ENCODE measurements at regions not wholly inside any gene's neighbourhood (a gene's known extent, or its start where the extent isn't known, plus 50 kb on each side); places are given as distances from the start of the nearest gene placed in this dataset. TPM values are rescaled to one million over a fixed set of nuclear protein-coding genes. Genes with fewer than 3 reads are reported as not detected.

DNA sequence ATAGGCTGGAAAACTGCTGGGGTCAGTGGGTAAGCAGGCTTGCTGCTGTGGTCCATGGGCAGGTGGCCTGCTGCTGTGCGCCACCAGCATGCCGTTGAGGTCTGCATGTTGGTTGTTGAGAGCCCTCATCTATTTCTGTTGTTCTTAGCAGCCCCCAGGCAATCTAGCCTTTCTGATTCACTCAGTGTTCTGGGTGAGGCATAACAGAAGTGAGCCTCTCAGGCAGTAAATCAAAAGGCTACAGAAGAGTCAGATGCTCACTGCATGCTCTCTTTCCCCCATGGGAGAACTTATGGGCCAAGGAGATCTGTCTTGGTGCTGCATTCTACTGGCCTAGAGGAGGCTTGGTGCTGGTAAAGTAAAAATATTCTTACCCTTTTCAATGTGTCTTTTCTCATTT is 67.8 kb upstream of the ATP10A start:
- Histone ChIP-seq H3K27me3 (ENCODE audit: control insufficient read depth in 3 of 3, insufficient read depth in 3 of 3, low read length in 2 of 3) (no peaks in the 10 kb centered on the region), H3K9ac (ENCODE audit: insufficient read depth in 1 of 2, low read length in 2 of 2) (no peak overlapping the region), H3K27ac (ENCODE audit: low read depth in 1 of 2, low read length in 1 of 2) (no peak overlapping the region), H3K36me3 (ENCODE audit: control insufficient read depth in 4 of 4, insufficient read depth in 4 of 4, low read length in 4 of 4) (no peaks in the 10 kb centered on the region), H3K4me1 (ENCODE audit: control insufficient read depth in 5 of 5, insufficient read depth in 5 of 5, low read length in 5 of 5) (peaks cover 0 to 3% (median 0%) of the 10 kb centered on the region in 5 donors), H3K9me3 (ENCODE audit: control insufficient read depth in 4 of 4, insufficient read depth in 3 of 4, low read length in 3 of 4) (peaks cover 0 to 3% (median 0%) of the 10 kb centered on the region in 4 donors), H3K4me3 (no peak overlapping the region)
- TF ChIP-seq, protein P1, sequence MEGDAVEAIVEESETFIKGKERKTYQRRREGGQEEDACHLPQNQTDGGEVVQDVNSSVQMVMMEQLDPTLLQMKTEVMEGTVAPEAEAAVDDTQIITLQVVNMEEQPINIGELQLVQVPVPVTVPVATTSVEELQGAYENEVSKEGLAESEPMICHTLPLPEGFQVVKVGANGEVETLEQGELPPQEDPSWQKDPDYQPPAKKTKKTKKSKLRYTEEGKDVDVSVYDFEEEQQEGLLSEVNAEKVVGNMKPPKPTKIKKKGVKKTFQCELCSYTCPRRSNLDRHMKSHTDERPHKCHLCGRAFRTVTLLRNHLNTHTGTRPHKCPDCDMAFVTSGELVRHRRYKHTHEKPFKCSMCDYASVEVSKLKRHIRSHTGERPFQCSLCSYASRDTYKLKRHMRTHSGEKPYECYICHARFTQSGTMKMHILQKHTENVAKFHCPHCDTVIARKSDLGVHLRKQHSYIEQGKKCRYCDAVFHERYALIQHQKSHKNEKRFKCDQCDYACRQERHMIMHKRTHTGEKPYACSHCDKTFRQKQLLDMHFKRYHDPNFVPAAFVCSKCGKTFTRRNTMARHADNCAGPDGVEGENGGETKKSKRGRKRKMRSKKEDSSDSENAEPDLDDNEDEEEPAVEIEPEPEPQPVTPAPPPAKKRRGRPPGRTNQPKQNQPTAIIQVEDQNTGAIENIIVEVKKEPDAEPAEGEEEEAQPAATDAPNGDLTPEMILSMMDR (IDR thresholded peaks at IDR 0.05; ENCODE audit: control extremely low read depth, extremely low read depth), result no peak
- no peak for DNase-seq
- no peak for ATAC-seq (ENCODE audit: insufficient read depth, low FRiP score)
- 86 to 90% methylated on average over 2 of the region's 2 CpGs for WGBS, 2 donors

Small RNAs in the stretch of these regions (small RNA-seq; reads per million reads assigned to genes)
- gene RF00554 (ENCODE audit: low replicate concordance), result not detected

Measured in lung (tissue), 12 donors.